HG03280 (cell line): ENCODE measurements at regions not wholly inside any gene's neighbourhood (a gene's known extent, or its start where the extent isn't known, plus 50 kb on each side); places are given as distances from the start of the nearest gene placed in this dataset.

Experiments used
- ATAC-seq: cut with Tn5 transposase; IDR thresholded peaks from one replicate; pipeline ENCODE4 v1.9.1; 2021; ENCODE audit warnings: mild to moderate bottlenecking, moderate library complexity; ENCODE audit not compliant: unreplicated experiment

- no peak for ATAC-seq
Measured at GRCh38 chr16:47973552-47973951, 182.2 kb downstream of the ABCC12 start.

- ATAC-seq, result no peak
Measured at GRCh38 chr16:47972246-47972985, 183.4 kb downstream of the ABCC12 start.

GRCh38 chr16:47971225-47971624, 184.6 kb downstream of the ABCC12 start:
- no peak for ATAC-seq

GRCh38 chr16:47970291-47970931, 185.4 kb downstream of the ABCC12 start:
- no peak for ATAC-seq

- ATAC-seq, result no peak
Measured at GRCh38 chr16:47967374-47967773, 188.4 kb downstream of the ABCC12 start.

- ATAC-seq, result no peak
Measured at GRCh38 chr16:47966325-47966724, 189.5 kb downstream of the ABCC12 start.

- no peak for ATAC-seq
Measured at GRCh38 chr16:47965439-47965838, 190.4 kb downstream of the ABCC12 start.

- ATAC-seq, result no peak
Measured at GRCh38 chr16:47958726-47959125, 197.1 kb downstream of the ABCC12 start.

- no peak for ATAC-seq
Measured at GRCh38 chr16:47956916-47957315, 198.9 kb downstream of the ABCC12 start.

GRCh38 chr16:47949714-47950113, 206.1 kb downstream of the ABCC12 start:
- no peak for ATAC-seq

- no peak for ATAC-seq
Measured at GRCh38 chr16:47949276-47949675, 206.5 kb downstream of the ABCC12 start.

- no peak for ATAC-seq
Measured at GRCh38 chr16:47947723-47948122, 208.1 kb downstream of the ABCC12 start.

GRCh38 chr16:47946092-47946491, 209.7 kb downstream of the ABCC12 start:
- ATAC-seq, result no peak

- no peak for ATAC-seq
Measured at GRCh38 chr16:47944589-47944988, 211.2 kb downstream of the ABCC12 start.

- no peak for ATAC-seq
Measured at GRCh38 chr16:47943235-47943634, 212.6 kb downstream of the ABCC12 start.

GRCh38 chr16:47940466-47940865, 215.3 kb downstream of the ABCC12 start:
- no peak for ATAC-seq

- no peak for ATAC-seq
Measured at GRCh38 chr16:47939680-47940079, 216.1 kb downstream of the ABCC12 start.

GRCh38 chr16:47938272-47938671, 217.5 kb downstream of the ABCC12 start:
- ATAC-seq, result no peak

- no peak for ATAC-seq
Measured at GRCh38 chr16:47928008-47928407, 227.8 kb downstream of the ABCC12 start.

GRCh38 chr16:47927330-47927729, 228.5 kb downstream of the ABCC12 start:
- no peak for ATAC-seq

- ATAC-seq, result no peak
Measured at GRCh38 chr16:47925811-47926460, 229.9 kb downstream of the ABCC12 start.

- no peak for ATAC-seq
Measured at GRCh38 chr16:47924950-47925349, 230.8 kb downstream of the ABCC12 start.
